IPS-18a (cell line): ENCODE measurements at regions not wholly inside any gene's neighbourhood (a gene's known extent, or its start where the extent isn't known, plus 50 kb on each side); places are given as distances from the start of the nearest gene placed in this dataset.

Source experiments
- H3K27ac ChIP-seq: one replicate; pipeline ENCODE4 v1.5.1; 2013; ENCODE audit warnings: low read length
- H3K27me3 ChIP-seq: one replicate; pipeline ENCODE4 v1.6.1; 2013; ENCODE audit warnings: mild to moderate bottlenecking, low read length; ENCODE audit not compliant: control insufficient read depth, insufficient read depth
- H3K36me3 ChIP-seq: one replicate; pipeline ENCODE4 v1.6.1; 2013; ENCODE audit warnings: low read depth, low read length; ENCODE audit not compliant: control insufficient read depth
- H3K4me1 ChIP-seq: one replicate; pipeline ENCODE4 v1.6.1; 2013; ENCODE audit warnings: low read depth, low read length; ENCODE audit not compliant: control insufficient read depth
- H3K4me3 ChIP-seq: one replicate; pipeline ENCODE4 v1.5.1; 2013; ENCODE audit warnings: low read length
- H3K9ac ChIP-seq: one replicate; pipeline ENCODE4 v1.6.1; 2013; ENCODE audit warnings: mild to moderate bottlenecking, low read length, moderate library complexity
- H3K9me3 ChIP-seq: one replicate; pipeline ENCODE4 v1.6.1; 2013; ENCODE audit warnings: low read depth, low read length; ENCODE audit not compliant: control insufficient read depth

- H3K9ac ChIP-seq: no peak overlapping the region
- H3K27ac ChIP-seq: no peak overlapping the region
- H3K4me3 ChIP-seq: no peak overlapping the region
- no peaks in the 10 kb centered on the region for H3K9me3 ChIP-seq
- no peaks in the 10 kb centered on the region for H3K27me3 ChIP-seq
- no peaks in the 10 kb centered on the region for H3K36me3 ChIP-seq
- peaks cover 11% of the 10 kb centered on the region for H3K4me1 ChIP-seq
These were observed 90.3 kb downstream of the RPRM start for GRCh38 chr2:153388246-153388645.

- no peak overlapping the region for H3K4me3 ChIP-seq
- no peaks in the 10 kb centered on the region for H3K27me3 ChIP-seq
- H3K36me3 ChIP-seq: no peaks in the 10 kb centered on the region
- H3K9me3 ChIP-seq: no peaks in the 10 kb centered on the region
- peaks cover 11% of the 10 kb centered on the region for H3K4me1 ChIP-seq
- no peak overlapping the region for H3K27ac ChIP-seq
- no peak overlapping the region for H3K9ac ChIP-seq
These were observed 91.4 kb downstream of the RPRM start for GRCh38 chr2:153387203-153387602.

- Histone ChIP-seq H3K4me1 (peaks cover 11% of the 10 kb centered on the region), H3K4me3 (no peak overlapping the region), H3K36me3 (no peaks in the 10 kb centered on the region), H3K27me3 (no peaks in the 10 kb centered on the region), H3K27ac (no peak overlapping the region), H3K9me3 (no peaks in the 10 kb centered on the region), H3K9ac (no peak overlapping the region)
These were observed 92.1 kb downstream of the RPRM start for GRCh38 chr2:153386481-153386897.

- Histone ChIP-seq H3K4me3 (no peak overlapping the region), H3K27me3 (no peaks in the 10 kb centered on the region), H3K9me3 (no peaks in the 10 kb centered on the region), H3K4me1 (peaks cover 26% of the 10 kb centered on the region), H3K27ac (no peak overlapping the region), H3K36me3 (no peaks in the 10 kb centered on the region), H3K9ac (no peak overlapping the region)
These were observed 104.9 kb downstream of the RPRM start for GRCh38 chr2:153373510-153374279.

- no peaks in the 10 kb centered on the region for H3K27me3 ChIP-seq
- H3K4me3 ChIP-seq: no peak overlapping the region
- no peaks in the 10 kb centered on the region for H3K9me3 ChIP-seq
- no peak overlapping the region for H3K27ac ChIP-seq
- H3K4me1 ChIP-seq: no peaks in the 10 kb centered on the region
- no peak overlapping the region for H3K9ac ChIP-seq
- H3K36me3 ChIP-seq: no peaks in the 10 kb centered on the region
These were observed 118.3 kb downstream of the RPRM start for GRCh38 chr2:153360239-153360638.

- Histone ChIP-seq H3K4me1 (peaks cover 2% of the 10 kb centered on the region), H3K4me3 (no peak overlapping the region), H3K9ac (no peak overlapping the region), H3K27me3 (no peaks in the 10 kb centered on the region), H3K36me3 (no peaks in the 10 kb centered on the region), H3K27ac (no peak overlapping the region), H3K9me3 (no peaks in the 10 kb centered on the region)
These were observed 124.2 kb downstream of the RPRM start for GRCh38 chr2:153354377-153354776.

GRCh38 chr2:153349603-153350002 is 129.0 kb downstream of the RPRM start:
- peaks cover 8% of the 10 kb centered on the region for H3K4me1 ChIP-seq
- H3K9me3 ChIP-seq: no peaks in the 10 kb centered on the region
- no peak overlapping the region for H3K9ac ChIP-seq
- H3K36me3 ChIP-seq: no peaks in the 10 kb centered on the region
- H3K4me3 ChIP-seq: no peak overlapping the region
- no peak overlapping the region for H3K27ac ChIP-seq
- no peaks in the 10 kb centered on the region for H3K27me3 ChIP-seq

- H3K9me3 ChIP-seq: no peaks in the 10 kb centered on the region
- no peaks in the 10 kb centered on the region for H3K27me3 ChIP-seq
- no peak overlapping the region for H3K27ac ChIP-seq
- no peaks in the 10 kb centered on the region for H3K36me3 ChIP-seq
- no peak overlapping the region for H3K9ac ChIP-seq
- no peak overlapping the region for H3K4me3 ChIP-seq
- peaks cover 8% of the 10 kb centered on the region for H3K4me1 ChIP-seq
These were observed 130.6 kb downstream of the RPRM start for GRCh38 chr2:153347818-153348495.

- Histone ChIP-seq H3K27ac (no peak overlapping the region), H3K9ac (no peak overlapping the region), H3K9me3 (no peaks in the 10 kb centered on the region)
These were observed 157.7 kb downstream of the RPRM start for GRCh38 chr2:153320879-153321278.

GRCh38 chr2:153311432-153311831 is 167.1 kb downstream of the RPRM start:
- Histone ChIP-seq H3K9me3 (no peaks in the 10 kb centered on the region), H3K27ac (no peak overlapping the region)

More at GRCh38 chr2:153320879-153321278, 157.7 kb downstream of the RPRM start:
- Histone ChIP-seq H3K36me3 (no peaks in the 10 kb centered on the region), H3K27me3 (no peaks in the 10 kb centered on the region), H3K4me3 (no peak overlapping the region), H3K4me1 (no peaks in the 10 kb centered on the region)

GRCh38 chr2:153308466-153308865 is 170.1 kb downstream of the RPRM start:
- no peaks in the 10 kb centered on the region for H3K36me3 ChIP-seq
- H3K9ac ChIP-seq: no peak overlapping the region
- no peaks in the 10 kb centered on the region for H3K9me3 ChIP-seq
- no peak overlapping the region for H3K27ac ChIP-seq
- no peaks in the 10 kb centered on the region for H3K4me1 ChIP-seq
- no peaks in the 10 kb centered on the region for H3K27me3 ChIP-seq
- no peak overlapping the region for H3K4me3 ChIP-seq

More at GRCh38 chr2:153311432-153311831, 167.1 kb downstream of the RPRM start:
- no peak overlapping the region for H3K4me3 ChIP-seq
- H3K9ac ChIP-seq: no peak overlapping the region
- no peaks in the 10 kb centered on the region for H3K36me3 ChIP-seq
- no peaks in the 10 kb centered on the region for H3K4me1 ChIP-seq
- no peaks in the 10 kb centered on the region for H3K27me3 ChIP-seq

GRCh38 chr2:153307223-153307622 is 171.3 kb downstream of the RPRM start:
- Histone ChIP-seq H3K4me3 (no peak overlapping the region), H3K9ac (no peak overlapping the region), H3K4me1 (no peaks in the 10 kb centered on the region), H3K27me3 (no peaks in the 10 kb centered on the region), H3K9me3 (no peaks in the 10 kb centered on the region), H3K27ac (no peak overlapping the region), H3K36me3 (no peaks in the 10 kb centered on the region)
